Ovary (tissue), 3 donors: ENCODE measurements at regions not wholly inside any gene's neighbourhood (a gene's known extent, or its start where the extent isn't known, plus 50 kb on each side); places are given as distances from the start of the nearest gene placed in this dataset.

ENCODE experiments used
- CTCF ChIP-seq, 3 donors: fragments of 450-650 bp in 2 of 3; fragments of 200-600 bp in 1 of 3; IDR thresholded peaks; one replicate each; pipeline versions ENCODE4 v1.5.1 to v1.8.0; 2016 to 2022; ENCODE audit warnings: antibody characterized with exemption in 3 of 3, mild to moderate bottlenecking in 1 of 3
- EP300 ChIP-seq: sonication (generic); formaldehyde crosslinking; IDR thresholded peaks from one replicate; pipeline ENCODE4 v1.6.1; 2017; ENCODE audit warnings: antibody characterized with exemption
- donor health status: DM: no; HTN: no; CAD: no.

DNA sequence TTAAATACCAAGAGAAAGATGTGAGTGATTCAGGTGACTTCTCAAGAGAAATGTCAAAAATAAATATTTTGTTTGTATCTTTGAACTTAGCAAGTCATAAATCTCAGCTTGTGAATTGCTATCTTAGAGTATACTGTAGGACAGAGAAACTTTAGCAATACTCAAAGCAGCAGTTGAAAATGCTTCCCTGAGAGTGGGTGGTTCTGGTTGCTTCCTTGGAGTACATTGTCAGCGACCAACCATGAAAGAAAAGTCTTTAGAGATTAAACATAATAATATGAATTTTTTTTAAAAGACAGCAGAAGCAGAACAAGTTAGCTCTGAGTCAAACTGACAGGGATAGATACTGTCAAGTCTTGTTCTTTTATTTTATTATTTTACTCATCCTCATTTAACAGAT is 86.8 kb upstream of the OSBPL8 start:
- TF ChIP-seq CTCF (IDR thresholded peaks at IDR 0.05) (no peak), EP300 (no peak)
